Colonic mucosa (tissue), 4 donors: ENCODE measurements at regions not wholly inside any gene's neighbourhood (a gene's known extent, or its start where the extent isn't known, plus 50 kb on each side); places are given as distances from the start of the nearest gene placed in this dataset.

Experiments used
- DNase-seq: peaks from one replicate; pipeline ENCODE4 v3.0.0-alpha.2; 2020
- H3K27ac ChIP-seq: fragments of 200-600 bp; one replicate; pipeline ENCODE4 v1.8.0; 2021
- H3K27me3 ChIP-seq: fragments of 200-600 bp; one replicate; pipeline ENCODE4 v1.8.0; 2021
- H3K36me3 ChIP-seq: fragments of 200-600 bp; one replicate; pipeline ENCODE4 v1.8.0; 2021
- H3K4me1 ChIP-seq: fragments of 200-600 bp; one replicate; pipeline ENCODE4 v1.8.0; 2021; ENCODE audit warnings: mild to moderate bottlenecking
- H3K4me3 ChIP-seq: fragments of 200-600 bp; one replicate; pipeline ENCODE4 v1.8.0; 2021
- H3K9ac ChIP-seq, 2 donors: one replicate each; pipeline ENCODE4 v1.7.0; 2013; ENCODE audit warnings: control low read depth in 2 of 2, low read depth in 2 of 2, low read length in 2 of 2
- H3K9me3 ChIP-seq: fragments of 200-600 bp; one replicate; pipeline ENCODE4 v1.8.0; 2021
- intact Hi-C: fragments of 100-400 bp; cut with DNase I; formaldehyde crosslinking; loops from one replicate; pipeline ENCODE4 v1.14.1; 2022
- TF ChIP-seq, protein P1 (sequence below): fragments of 200-600 bp; IDR thresholded peaks from one replicate; pipeline ENCODE4 v1.8.0; 2022; ENCODE audit warnings: antibody characterized with exemption, mild to moderate bottlenecking
- donor health status: healthy.
- donor health status: DM: no; HTN: no; CAD: no.
- donor health status: DM: no; HTN: no; CAD: no.

- TF ChIP-seq, protein P1, sequence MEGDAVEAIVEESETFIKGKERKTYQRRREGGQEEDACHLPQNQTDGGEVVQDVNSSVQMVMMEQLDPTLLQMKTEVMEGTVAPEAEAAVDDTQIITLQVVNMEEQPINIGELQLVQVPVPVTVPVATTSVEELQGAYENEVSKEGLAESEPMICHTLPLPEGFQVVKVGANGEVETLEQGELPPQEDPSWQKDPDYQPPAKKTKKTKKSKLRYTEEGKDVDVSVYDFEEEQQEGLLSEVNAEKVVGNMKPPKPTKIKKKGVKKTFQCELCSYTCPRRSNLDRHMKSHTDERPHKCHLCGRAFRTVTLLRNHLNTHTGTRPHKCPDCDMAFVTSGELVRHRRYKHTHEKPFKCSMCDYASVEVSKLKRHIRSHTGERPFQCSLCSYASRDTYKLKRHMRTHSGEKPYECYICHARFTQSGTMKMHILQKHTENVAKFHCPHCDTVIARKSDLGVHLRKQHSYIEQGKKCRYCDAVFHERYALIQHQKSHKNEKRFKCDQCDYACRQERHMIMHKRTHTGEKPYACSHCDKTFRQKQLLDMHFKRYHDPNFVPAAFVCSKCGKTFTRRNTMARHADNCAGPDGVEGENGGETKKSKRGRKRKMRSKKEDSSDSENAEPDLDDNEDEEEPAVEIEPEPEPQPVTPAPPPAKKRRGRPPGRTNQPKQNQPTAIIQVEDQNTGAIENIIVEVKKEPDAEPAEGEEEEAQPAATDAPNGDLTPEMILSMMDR = no peak
- Histone ChIP-seq H3K36me3 (no peaks in the 10 kb centered on the region), H3K27me3 (no peaks in the 10 kb centered on the region), H3K9ac (no peak overlapping the region), H3K9me3 (no peaks in the 10 kb centered on the region), H3K27ac (no peak overlapping the region), H3K4me3 (no peak overlapping the region), H3K4me1 (no peaks in the 10 kb centered on the region)
- no peak for DNase-seq
- intact Hi-C loops = no loop called here
These were observed 528.1 kb downstream of the MN1 start for GRCh38 chr22:27273436-27273835.

DNA sequence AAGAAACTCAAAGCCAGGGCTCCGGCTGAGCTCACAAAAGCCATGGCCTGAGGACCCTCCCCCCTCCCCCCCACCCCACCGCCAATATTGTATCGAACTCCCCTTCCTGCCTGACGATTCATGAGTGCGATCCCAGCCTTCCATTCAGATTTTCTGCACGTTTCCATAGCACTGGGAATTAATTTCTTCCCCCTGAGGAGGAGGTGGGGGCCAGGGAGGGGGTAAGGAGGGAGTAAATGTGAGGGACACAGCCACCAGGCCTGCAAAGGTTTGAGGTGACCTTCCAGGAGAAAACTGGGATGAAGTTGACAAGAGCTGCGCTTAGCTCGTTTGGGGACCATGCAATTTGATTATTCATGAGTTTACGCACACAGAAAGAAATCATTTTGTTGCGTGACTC is 527.7 kb downstream of the MN1 start:
- intact Hi-C loops = no loop called here
- H3K9ac ChIP-seq = no peak overlapping the region
- H3K36me3 ChIP-seq = no peaks in the 10 kb centered on the region
- no peaks in the 10 kb centered on the region for H3K4me1 ChIP-seq
- no peak overlapping the region for H3K4me3 ChIP-seq
- no peak for DNase-seq
- TF ChIP-seq, protein P1 = no peak
- no peaks in the 10 kb centered on the region for H3K9me3 ChIP-seq
- no peak overlapping the region for H3K27ac ChIP-seq
- no peaks in the 10 kb centered on the region for H3K27me3 ChIP-seq

GRCh38 chr22:27274770-27275449 is 526.6 kb downstream of the MN1 start:
- no peaks in the 10 kb centered on the region for H3K36me3 ChIP-seq
- H3K4me1 ChIP-seq = no peaks in the 10 kb centered on the region
- no peak overlapping the region for H3K9ac ChIP-seq
- H3K27ac ChIP-seq = no peak overlapping the region
- H3K4me3 ChIP-seq = no peak overlapping the region
- intact Hi-C loops = no loop called here
- H3K9me3 ChIP-seq = no peaks in the 10 kb centered on the region
- no peaks in the 10 kb centered on the region for H3K27me3 ChIP-seq
- TF ChIP-seq, protein P1 = no peak
- DNase-seq = no peak

DNA sequence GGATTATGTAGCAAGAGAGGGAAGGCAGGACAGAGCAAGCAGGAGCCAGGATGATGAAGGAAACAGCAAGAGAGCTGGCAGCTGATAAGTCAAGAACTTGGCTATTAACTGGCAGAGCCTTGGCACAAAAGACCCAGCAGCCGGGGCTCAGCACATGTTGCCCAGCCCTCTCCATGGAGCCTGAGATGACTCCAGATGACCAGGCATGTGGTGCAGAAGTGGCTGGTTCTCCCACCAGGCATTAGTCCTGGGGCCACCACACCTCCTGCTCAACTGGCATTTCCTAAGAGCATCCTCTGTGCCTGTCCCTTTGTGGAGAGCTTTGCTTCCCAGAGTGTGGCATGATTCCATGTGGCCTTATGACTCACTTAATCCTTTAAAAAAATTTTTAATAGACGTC is 522.6 kb downstream of the MN1 start:
- TF ChIP-seq, protein P1 = no peak
- H3K36me3 ChIP-seq = no peaks in the 10 kb centered on the region
- DNase-seq = no peak
- H3K27ac ChIP-seq = no peak overlapping the region
- no peak overlapping the region for H3K4me3 ChIP-seq
- no peaks in the 10 kb centered on the region for H3K27me3 ChIP-seq
- H3K9ac ChIP-seq = no peak overlapping the region
- intact Hi-C loops = no loop called here
- H3K9me3 ChIP-seq = no peaks in the 10 kb centered on the region
- H3K4me1 ChIP-seq = no peaks in the 10 kb centered on the region

- no peaks in the 10 kb centered on the region for H3K9me3 ChIP-seq
- H3K27me3 ChIP-seq = no peaks in the 10 kb centered on the region
- no peak overlapping the region for H3K9ac ChIP-seq
- no peak overlapping the region for H3K4me3 ChIP-seq
- TF ChIP-seq, protein P1 = no peak
- no peak overlapping the region for H3K27ac ChIP-seq
- intact Hi-C loops = no loop called here
- H3K4me1 ChIP-seq = no peaks in the 10 kb centered on the region
- no peak for DNase-seq
- H3K36me3 ChIP-seq = no peaks in the 10 kb centered on the region
These were observed 518.3 kb downstream of the MN1 start for GRCh38 chr22:27283240-27283639.
